ENCODE measurements at regions not wholly inside any gene's neighbourhood (a gene's known extent, or its start where the extent isn't known, plus 50 kb on each side); places are given as distances from the start of the nearest gene placed in this dataset.

- Histone ChIP-seq H3K9me2 (replicated peaks; ENCODE audit: insufficient read depth, low read length) (no peaks in the 10 kb centered on the region), H3K4me1 (ENCODE audit: low read length) (no peaks in the 10 kb centered on the region), H3K9ac (ENCODE audit: low read length) (no peak overlapping the region), H3F3A (ENCODE audit: insufficient read depth, low read length) (no peaks in the 10 kb centered on the region), H3K4me2 (ENCODE audit: low read depth, low read length) (no peak overlapping the region), H3K27me3 (replicated peaks; ENCODE audit: insufficient read depth, low read length) (no peaks in the 10 kb centered on the region), H3K9me3 (replicated peaks; ENCODE audit: insufficient read depth, low read length) (no peaks in the 10 kb centered on the region), H3K79me2 (ENCODE audit: low read length) (no peaks in the 10 kb centered on the region), H3K36me3 (replicated peaks; ENCODE audit: insufficient read depth, low read length) (no peaks in the 10 kb centered on the region), H4K20me1 (ENCODE audit: insufficient read depth, low read length) (no peaks in the 10 kb centered on the region), H3K4me3 (ENCODE audit: low read length) (no peak overlapping the region), H2AFZ (ENCODE audit: low read length) (no peak overlapping the region), H3K27ac (ENCODE audit: low read length) (no peak overlapping the region)
- no peak for DNase-seq
- TF ChIP-seq EZH2 (optimal IDR thresholded peaks at IDR 0.05; ENCODE audit: low read depth, low read length), result no peak
- no peak for TF ChIP-seq EZH2phosphoT487 (IDR thresholded peaks at IDR 0.05; ENCODE audit: low read length)
- no peak for TF ChIP-seq CTCF (IDR thresholded peaks at IDR 0.05; ENCODE audit: low read length)
Observed at GRCh38 chr5:84821924-84822323, 437.2 kb upstream of the EDIL3 start.

DNA sequence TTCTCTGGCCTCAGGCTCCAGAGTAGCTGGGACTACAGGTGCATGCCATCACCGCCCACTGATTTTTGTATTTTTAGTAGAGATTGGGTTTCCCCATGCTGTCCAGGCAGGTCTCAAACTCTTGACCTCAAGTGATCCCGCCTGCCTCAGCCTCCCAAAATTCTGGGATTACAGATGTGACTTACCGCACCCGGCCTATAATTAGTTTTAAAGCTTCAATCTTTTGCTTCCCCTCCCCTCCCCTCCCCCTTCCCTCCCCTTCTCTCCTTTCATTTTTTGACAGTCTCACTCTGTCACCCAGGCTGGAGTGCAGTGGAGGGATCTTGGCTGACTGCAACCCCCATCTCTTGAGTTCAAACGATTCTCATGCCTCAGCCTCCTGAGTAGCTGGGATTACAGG is 433.3 kb upstream of the EDIL3 start:
- H3K9ac ChIP-seq (ENCODE audit: low read length), result no peak overlapping the region
- no peaks in the 10 kb centered on the region for H4K20me1 ChIP-seq (ENCODE audit: insufficient read depth, low read length)
- H3K27me3 ChIP-seq (replicated peaks; ENCODE audit: insufficient read depth, low read length), result no peaks in the 10 kb centered on the region
- no peaks in the 10 kb centered on the region for H3K79me2 ChIP-seq (ENCODE audit: low read length)
- no peak for DNase-seq
- H3K27ac ChIP-seq (ENCODE audit: low read length), result no peak overlapping the region
- H3K4me2 ChIP-seq (ENCODE audit: low read depth, low read length), result no peak overlapping the region
- H3F3A ChIP-seq (ENCODE audit: insufficient read depth, low read length), result no peaks in the 10 kb centered on the region
- no peak overlapping the region for H3K4me3 ChIP-seq (ENCODE audit: low read length)
- no peaks in the 10 kb centered on the region for H3K4me1 ChIP-seq (ENCODE audit: low read length)
- no peaks in the 10 kb centered on the region for H3K36me3 ChIP-seq (replicated peaks; ENCODE audit: insufficient read depth, low read length)
- no peaks in the 10 kb centered on the region for H3K9me3 ChIP-seq (replicated peaks; ENCODE audit: insufficient read depth, low read length)
- H2AFZ ChIP-seq (ENCODE audit: low read length), result no peak overlapping the region
- TF ChIP-seq EZH2phosphoT487 (IDR thresholded peaks at IDR 0.05; ENCODE audit: low read length) (no peak), EZH2 (optimal IDR thresholded peaks at IDR 0.05; ENCODE audit: low read depth, low read length) (no peak), CTCF (IDR thresholded peaks at IDR 0.05; ENCODE audit: low read length) (no peak)
- no peaks in the 10 kb centered on the region for H3K9me2 ChIP-seq (replicated peaks; ENCODE audit: insufficient read depth, low read length)

DNA sequence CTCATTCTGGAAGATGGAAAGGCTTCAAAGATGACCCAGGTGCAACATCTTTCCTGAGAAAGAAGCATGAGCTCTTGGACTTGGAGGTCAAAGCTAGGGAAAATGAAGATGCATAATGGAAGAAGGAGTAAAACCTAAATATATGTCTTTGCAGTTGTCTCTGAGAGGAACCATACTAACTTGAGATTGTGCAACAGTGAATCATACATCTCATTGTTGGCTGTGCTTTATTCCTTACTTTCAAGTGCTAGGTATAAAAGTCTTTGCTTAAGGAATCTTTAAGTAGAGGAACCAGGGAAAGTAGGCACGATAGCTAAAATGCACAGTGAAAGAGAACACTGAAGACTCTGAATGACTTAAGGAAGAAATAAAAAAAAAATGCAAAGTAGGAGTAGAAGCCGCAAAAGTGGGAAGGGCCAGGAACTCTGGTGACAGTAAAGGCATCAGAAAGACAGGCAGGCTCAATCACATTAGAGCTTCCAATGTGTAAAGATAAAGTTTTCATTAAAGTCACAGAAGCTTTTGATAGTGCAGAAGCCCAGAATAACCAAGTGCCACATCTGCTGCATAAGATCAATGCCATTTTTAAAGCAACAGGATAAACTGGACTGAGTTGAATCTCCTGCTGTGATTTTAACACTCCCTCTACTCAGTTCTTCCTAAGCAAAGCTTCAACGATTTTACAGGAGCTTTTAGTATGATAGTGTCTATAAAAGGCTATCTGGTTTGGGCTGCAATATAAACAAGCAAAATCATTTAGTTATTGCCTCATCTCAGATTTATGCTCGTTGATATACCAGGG is 432.3 kb upstream of the EDIL3 start:
- no peaks in the 10 kb centered on the region for H4K20me1 ChIP-seq (ENCODE audit: insufficient read depth, low read length)
- no peaks in the 10 kb centered on the region for H3K4me1 ChIP-seq (ENCODE audit: low read length)
- no peak overlapping the region for H3K4me3 ChIP-seq (ENCODE audit: low read length)
- no peaks in the 10 kb centered on the region for H3K36me3 ChIP-seq (replicated peaks; ENCODE audit: insufficient read depth, low read length)
- H3K4me2 ChIP-seq (ENCODE audit: low read depth, low read length), result no peak overlapping the region
- no peaks in the 10 kb centered on the region for H3K9me3 ChIP-seq (replicated peaks; ENCODE audit: insufficient read depth, low read length)
- DNase-seq, result no peak
- H3K9ac ChIP-seq (ENCODE audit: low read length), result no peak overlapping the region
- H3K27me3 ChIP-seq (replicated peaks; ENCODE audit: insufficient read depth, low read length), result no peaks in the 10 kb centered on the region
- no peaks in the 10 kb centered on the region for H3K9me2 ChIP-seq (replicated peaks; ENCODE audit: insufficient read depth, low read length)
- H3K27ac ChIP-seq (ENCODE audit: low read length), result no peak overlapping the region
- TF ChIP-seq EZH2 (optimal IDR thresholded peaks at IDR 0.05; ENCODE audit: low read depth, low read length) (no peak), EZH2phosphoT487 (IDR thresholded peaks at IDR 0.05; ENCODE audit: low read length) (no peak), CTCF (IDR thresholded peaks at IDR 0.05; ENCODE audit: low read length) (no peak)
- H2AFZ ChIP-seq (ENCODE audit: low read length), result no peak overlapping the region
- no peaks in the 10 kb centered on the region for H3K79me2 ChIP-seq (ENCODE audit: low read length)
- no peaks in the 10 kb centered on the region for H3F3A ChIP-seq (ENCODE audit: insufficient read depth, low read length)
